CD4-positive, alpha-beta T cell treated with Interleukin-12 subunit alpha and Interleukin-12 subunit beta, for 1 hour (primary cell): ENCODE measurements at regions not wholly inside any gene's neighbourhood (a gene's known extent, or its start where the extent isn't known, plus 50 kb on each side); places are given as distances from the start of the nearest gene placed in this dataset.
"Not testable (repeated sequence)": the region's sequence is repeated elsewhere in the genome, so short reads cannot be mapped to it uniquely, and the experiment has no call there.

ENCODE experiments used
- DNase-seq: peaks from one replicate; pipeline ENCODE4 v3.0.0-alpha.2; 2020

- DNase-seq = no peak
These were observed 104.6 kb upstream of the GPBP1 start for GRCh38 chr5:57069115-57069835.

- no peak for DNase-seq
These were observed 101.5 kb upstream of the GPBP1 start for GRCh38 chr5:57072218-57072892.

- DNase-seq = no peak
These were observed 91.3 kb upstream of the GPBP1 start for GRCh38 chr5:57082441-57083067.

GRCh38 chr5:57085306-57086081 is 88.4 kb upstream of the GPBP1 start:
- no peak for DNase-seq

- DNase-seq = not testable (repeated sequence)
These were observed 85.9 kb upstream of the GPBP1 start for GRCh38 chr5:57087947-57088346.

GRCh38 chr5:57094753-57095683 is 78.8 kb upstream of the GPBP1 start:
- DNase-seq = peak; percentile 15

- no peak for DNase-seq
These were observed 76.3 kb upstream of the GPBP1 start for GRCh38 chr5:57097526-57097925.

- no peak for DNase-seq
These were observed 71.5 kb upstream of the GPBP1 start for GRCh38 chr5:57102189-57102904.

- DNase-seq = no peak
These were observed 71.0 kb upstream of the GPBP1 start for GRCh38 chr5:57102905-57103255.

- DNase-seq = no peak
These were observed 70.4 kb upstream of the GPBP1 start for GRCh38 chr5:57103317-57103907.

- DNase-seq = no peak
These were observed 67.2 kb upstream of the GPBP1 start for GRCh38 chr5:57106661-57107060.

- no peak for DNase-seq
These were observed 61.9 kb upstream of the GPBP1 start for GRCh38 chr5:57111993-57112392.

GRCh38 chr5:57113481-57113880 is 60.4 kb upstream of the GPBP1 start:
- DNase-seq = no peak

- peak; percentile 62 for DNase-seq
These were observed 56.3 kb upstream of the GPBP1 start for GRCh38 chr5:57117596-57117995.

- no peak for DNase-seq
These were observed 54.8 kb upstream of the GPBP1 start for GRCh38 chr5:57119031-57119430.

GRCh38 chr5:57124014-57124413 is 49.8 kb upstream of the GPBP1 start:
- no peak for DNase-seq
